NCI-H2171 (cell line): ENCODE measurements at regions not wholly inside any gene's neighbourhood (a gene's known extent, or its start where the extent isn't known, plus 50 kb on each side); places are given as distances from the start of the nearest gene placed in this dataset.
A peak's percentile ranks its signal among the peaks of the same experiment; 100 is the strongest.

Experiments
- DNase-seq: peaks from one replicate; lab custom pipeline; 2025; lab: John Stamatoyannopoulos, UW

- DNase-seq: no peak
Observed at GRCh38 chr18:30342675-30343074, 699.9 kb downstream of the DSC3 start.

DNA sequence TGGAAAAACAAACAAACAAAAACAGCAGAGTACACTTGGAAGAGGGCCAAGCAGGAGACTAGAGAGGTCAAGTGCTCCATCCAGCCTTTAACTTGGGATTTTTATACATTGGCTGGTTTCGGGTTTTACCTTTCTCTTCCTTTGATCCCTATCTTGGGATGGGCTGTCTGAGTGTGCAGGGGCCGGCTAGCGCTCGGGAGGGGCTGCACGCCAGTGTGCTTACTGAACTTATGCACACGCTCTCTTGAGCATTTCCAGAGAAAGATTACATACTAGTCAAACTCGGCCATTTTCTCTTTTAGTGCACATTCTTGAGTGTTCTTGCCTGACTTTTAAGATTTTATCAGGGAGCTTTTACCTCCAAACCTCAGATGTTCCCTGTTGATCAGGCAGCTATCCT lies 707.8 kb downstream of the DSC3 start:
- no peak for DNase-seq

GRCh38 chr18:30333310-30333709 lies 709.2 kb downstream of the DSC3 start:
- no peak for DNase-seq

GRCh38 chr18:30328839-30329238 lies 713.7 kb downstream of the DSC3 start:
- DNase-seq: no peak

GRCh38 chr18:30302181-30302580 lies 740.4 kb downstream of the DSC3 start:
- DNase-seq: no peak

DNA sequence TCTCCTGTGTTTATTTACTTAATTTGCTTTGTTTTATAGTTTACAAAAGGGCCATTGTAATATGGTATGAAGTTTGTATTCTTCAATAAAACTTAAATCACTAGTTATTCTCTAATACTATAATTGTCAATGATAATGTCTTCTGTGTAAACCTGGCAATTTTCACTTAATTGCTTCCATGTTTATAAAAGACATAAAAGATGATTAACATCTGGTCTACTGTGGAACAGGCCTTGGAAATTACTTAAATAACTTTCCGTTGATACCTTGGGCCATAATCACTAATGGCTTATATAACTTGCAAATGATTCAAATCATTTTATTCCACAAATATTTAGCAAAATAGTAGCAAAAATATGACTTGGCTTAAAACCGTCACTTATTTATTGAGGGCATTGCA lies 743.8 kb downstream of the DSC3 start:
- DNase-seq: no peak

DNA sequence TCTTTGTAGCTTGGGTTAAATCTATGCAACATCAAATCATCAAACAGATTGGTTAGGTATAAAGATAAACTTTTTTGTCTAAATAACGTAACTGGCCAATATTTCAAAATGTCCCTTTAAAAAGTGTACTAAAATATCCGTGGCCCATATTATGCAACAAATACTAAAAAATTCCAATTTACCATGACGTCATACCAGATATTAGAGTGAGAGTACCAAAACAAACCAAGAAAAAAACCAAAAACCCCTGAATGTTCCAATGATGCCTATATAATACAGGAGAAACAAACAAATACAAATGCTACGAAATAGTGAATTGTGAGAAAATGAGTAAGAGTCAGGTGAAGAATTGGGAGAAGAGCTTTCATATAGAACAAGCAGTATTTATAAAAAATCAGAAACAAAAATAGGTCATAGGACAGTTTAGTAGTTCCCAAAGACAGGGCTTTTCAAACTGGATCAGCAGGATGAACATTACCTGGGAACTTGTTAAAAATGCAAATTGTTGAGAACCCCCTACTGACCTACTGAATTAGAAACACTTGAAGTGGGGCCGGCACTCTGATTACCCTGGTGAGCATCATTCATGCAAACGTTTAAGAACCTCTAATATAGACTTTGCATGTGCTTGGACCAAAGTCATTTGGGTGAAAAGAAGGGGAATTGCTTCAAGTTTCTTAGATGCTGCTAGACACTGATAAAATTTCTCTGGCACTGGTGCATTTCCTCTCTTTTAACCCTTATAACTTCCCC lies 753.7 kb downstream of the DSC3 start:
- DNase-seq: no peak

- peak; percentile 19 for DNase-seq
Observed at GRCh38 chr18:30280861-30281470, 761.6 kb downstream of the DSC3 start.

- DNase-seq: no peak
Observed at GRCh38 chr18:30280186-30280585, 762.4 kb downstream of the DSC3 start.

DNA sequence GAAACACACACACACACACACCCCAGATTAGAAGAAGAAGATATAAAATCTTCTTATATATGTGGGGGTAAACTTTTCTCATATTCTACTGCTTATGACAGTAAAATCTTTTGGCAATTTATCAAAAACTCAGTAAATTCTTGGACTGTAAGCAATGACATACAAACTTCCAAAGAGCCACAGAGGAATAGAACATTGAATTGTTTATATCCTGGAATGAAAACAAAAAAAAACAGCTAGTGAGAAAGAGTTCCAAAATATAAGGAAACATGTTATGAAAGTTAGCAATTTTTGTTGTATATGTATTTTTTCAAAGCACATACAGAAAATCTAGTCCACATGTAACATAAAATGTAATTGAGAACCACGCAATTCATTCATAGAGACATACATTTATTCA lies 764.9 kb downstream of the DSC3 start:
- DNase-seq: no peak

DNA sequence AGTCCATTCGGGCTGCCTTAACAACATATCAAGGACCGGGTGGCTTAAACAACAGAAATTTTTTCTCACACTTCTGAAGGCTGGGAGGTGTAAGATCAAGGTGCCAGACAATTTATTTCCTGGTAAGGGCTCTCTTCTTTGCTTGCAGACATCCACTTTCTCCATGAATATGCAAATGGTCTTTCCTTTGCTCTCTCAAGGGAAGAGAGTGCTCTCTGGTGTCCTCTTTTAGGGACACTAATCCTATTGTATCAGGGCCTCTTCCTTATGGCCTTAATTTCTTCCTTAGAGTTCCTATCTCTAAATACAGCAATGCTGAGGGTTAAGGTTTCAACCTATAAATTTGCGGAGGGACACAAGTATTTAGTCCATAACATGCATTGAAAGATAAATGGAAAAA lies 770.8 kb downstream of the DSC3 start:
- no peak for DNase-seq

- no peak for DNase-seq
Observed at GRCh38 chr18:30265190-30265589, 777.4 kb downstream of the DSC3 start.

DNA sequence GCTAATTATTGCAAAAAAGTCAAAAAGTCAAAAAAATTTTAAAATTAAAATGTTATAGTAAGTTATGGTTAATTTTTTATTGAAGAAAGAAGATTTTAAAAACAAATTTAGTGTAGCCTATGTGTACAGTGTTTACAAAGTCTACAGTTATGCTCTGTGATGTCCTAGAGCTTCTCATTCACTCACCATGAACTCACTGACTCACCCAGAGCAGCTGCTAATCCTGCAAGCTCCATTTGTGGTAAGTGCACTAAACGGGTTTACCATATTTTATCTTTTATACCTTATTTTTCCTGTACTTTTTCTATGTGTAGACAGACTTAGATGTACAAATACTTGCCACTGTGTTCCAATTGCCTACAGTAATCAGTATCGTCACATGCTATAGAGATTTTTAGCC lies 788.2 kb downstream of the DSC3 start:
- no peak for DNase-seq

DNA sequence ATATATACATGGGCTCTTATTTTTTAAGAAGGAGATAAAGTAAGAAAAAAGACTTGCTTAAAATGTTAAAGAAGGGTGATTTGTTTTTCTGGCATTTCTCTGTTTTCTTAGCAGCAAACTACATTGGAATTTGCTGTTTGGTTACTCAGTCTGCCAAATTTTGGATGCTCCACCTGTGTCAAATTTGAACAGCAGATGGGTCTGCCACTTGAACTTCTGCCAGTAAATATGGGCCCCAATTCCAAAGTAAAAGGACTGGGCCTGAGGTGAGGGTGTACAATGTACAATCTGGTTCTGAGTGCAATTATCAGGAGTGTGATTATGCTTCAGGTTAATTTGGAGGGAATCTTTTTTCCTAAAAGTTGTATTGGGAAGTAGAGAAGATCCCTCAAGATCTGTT lies 794.5 kb downstream of the DSC3 start:
- no peak for DNase-seq

- DNase-seq: no peak
Observed at GRCh38 chr18:30245766-30246455, 796.6 kb downstream of the DSC3 start.

GRCh38 chr18:30234755-30235154 lies 807.8 kb downstream of the DSC3 start:
- no peak for DNase-seq

DNA sequence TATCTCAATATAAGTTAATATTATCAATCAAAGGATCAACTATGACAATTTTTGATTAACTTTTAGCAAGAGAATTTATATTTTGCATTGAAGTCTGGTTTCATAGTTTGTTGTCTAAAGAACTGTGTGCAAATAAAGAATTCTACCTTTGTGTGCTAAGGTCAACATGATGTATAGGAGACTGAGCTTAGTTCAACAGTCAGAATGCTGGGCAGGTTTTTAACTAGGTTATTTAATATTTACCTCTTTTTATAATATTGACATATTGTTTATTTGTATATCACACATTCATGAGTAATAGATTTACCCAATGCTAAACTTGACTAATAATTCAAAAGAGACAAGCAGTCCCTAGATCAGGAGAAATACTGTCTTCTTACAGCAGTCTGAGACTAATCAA lies 831.4 kb downstream of the DSC3 start:
- no peak for DNase-seq

DNA sequence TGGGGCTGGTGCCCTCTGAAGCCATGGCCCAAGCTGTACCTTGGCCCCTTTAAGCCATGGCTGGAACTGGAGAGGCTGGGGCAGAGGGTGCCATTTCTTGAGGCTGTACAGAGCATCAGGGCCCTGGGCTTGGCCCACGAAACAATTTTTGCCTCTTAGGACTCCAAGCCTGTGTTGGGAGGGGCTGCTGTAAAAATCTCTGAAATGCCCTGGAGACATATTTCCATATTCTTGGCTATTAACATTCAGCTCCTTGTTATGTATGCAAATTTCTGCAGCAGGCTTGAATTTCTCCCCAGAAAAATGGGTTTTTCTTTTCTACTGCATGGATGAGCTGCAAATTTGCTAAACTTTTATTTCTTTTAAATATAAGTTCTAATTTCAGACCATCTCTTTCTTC lies 834.0 kb downstream of the DSC3 start:
- DNase-seq: no peak

GRCh38 chr18:30192216-30192615 lies 850.3 kb downstream of the DSC3 start:
- no peak for DNase-seq

DNA sequence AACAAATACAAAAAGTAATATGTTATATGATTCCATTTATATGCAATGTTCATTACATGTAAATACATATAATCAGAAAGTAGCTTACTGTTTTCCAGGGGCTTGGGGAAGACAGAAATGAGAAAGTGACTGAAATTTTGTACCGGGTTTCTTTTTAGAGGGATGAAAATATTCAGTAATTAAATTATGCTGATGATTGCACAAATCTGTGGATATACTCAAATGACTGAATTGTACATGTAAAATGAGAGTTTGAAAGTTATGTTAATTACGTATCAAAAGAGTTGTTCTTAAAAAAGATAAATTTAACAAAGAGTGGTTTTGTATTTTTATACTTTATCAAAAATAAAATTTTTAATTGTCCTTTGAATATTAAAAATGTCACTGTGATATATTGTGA lies 856.3 kb downstream of the DSC3 start:
- no peak for DNase-seq

DNA sequence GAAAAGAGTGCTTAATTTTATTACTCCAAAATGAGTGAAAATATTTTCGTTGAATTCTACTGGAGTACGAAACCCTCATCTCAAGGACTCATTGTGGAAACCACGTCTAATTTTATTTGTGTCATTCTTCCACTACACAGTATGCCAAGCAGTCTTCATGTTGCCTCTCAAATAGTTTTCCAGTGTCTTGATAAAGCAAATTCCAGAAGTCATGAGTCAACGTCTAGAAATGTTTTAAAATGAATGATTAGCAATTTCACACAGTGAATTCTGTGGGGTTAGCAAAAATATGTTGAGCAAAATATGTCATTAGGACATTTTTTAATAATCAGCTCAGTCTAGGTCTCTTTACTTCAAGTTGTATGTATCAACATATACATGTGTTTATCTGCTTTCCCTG lies 865.5 kb downstream of the DSC3 start:
- DNase-seq: no peak

GRCh38 chr18:30175621-30176225 lies 866.8 kb downstream of the DSC3 start:
- DNase-seq: no peak

- no peak for DNase-seq
Observed at GRCh38 chr18:30175061-30175574, 867.4 kb downstream of the DSC3 start.
